Astrocyte of the cerebellum (primary cell): ENCODE measurements at regions not wholly inside any gene's neighbourhood (a gene's known extent, or its start where the extent isn't known, plus 50 kb on each side); places are given as distances from the start of the nearest gene placed in this dataset.

ENCODE experiments used
- DNase-seq: peaks from one replicate; pipeline ENCODE4 v3.0.0-alpha.2; 2011; ENCODE audit warnings: low read depth
- H3K4me3 ChIP-seq: 2 replicates; pipeline ENCODE4 v1.5.1; 2011; ENCODE audit warnings: mild to moderate bottlenecking, low read depth, low read length, moderate library complexity
- CTCF ChIP-seq: IDR thresholded peaks from 2 replicates; pipeline ENCODE4 v1.5.1; 2012; ENCODE audit warnings: low read length, low read depth, moderate library complexity, mild to moderate bottlenecking; ENCODE audit errors: missing control alignments
- in situ Hi-C: cut with HindIII; loops from 2 replicates; pipeline ENCODE4 v1.10.0; 2017; ENCODE audit warnings: low sequenced_read_pairs

- DNase-seq: no peak
- TF ChIP-seq CTCF: no peak
- no peak overlapping the region for H3K4me3 ChIP-seq
- in situ Hi-C loops: no loop called here
These were observed 1228.1 kb downstream of the SLITRK1 start for GRCh38 chr13:82654143-82654542.

DNA sequence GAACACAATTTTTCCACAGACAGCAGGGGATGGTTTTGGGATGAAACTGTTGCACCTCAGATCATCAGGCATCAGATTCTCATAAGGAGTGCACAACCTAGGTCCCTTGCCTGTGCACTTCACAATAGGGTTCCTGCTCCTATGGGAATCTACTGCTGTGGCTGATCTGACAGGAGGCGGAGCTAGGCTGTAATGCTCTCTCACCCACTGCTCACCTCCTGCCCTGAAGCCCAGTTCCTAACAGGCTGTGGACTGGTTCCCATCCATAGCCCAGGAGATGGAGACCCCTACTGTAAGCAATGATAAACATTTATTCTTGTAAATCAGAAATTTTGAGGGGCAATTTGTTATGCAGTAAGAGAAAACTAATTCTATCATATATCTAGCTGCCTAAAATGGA is 1234.7 kb downstream of the SLITRK1 start:
- no peak overlapping the region for H3K4me3 ChIP-seq
- in situ Hi-C loops: no loop called here
- no peak for TF ChIP-seq CTCF
- no peak for DNase-seq

- H3K4me3 ChIP-seq: no peak overlapping the region
- DNase-seq: no peak
- in situ Hi-C loops: no loop called here
- no peak for TF ChIP-seq CTCF
These were observed 1246.2 kb downstream of the SLITRK1 start for GRCh38 chr13:82636119-82636518.

DNA sequence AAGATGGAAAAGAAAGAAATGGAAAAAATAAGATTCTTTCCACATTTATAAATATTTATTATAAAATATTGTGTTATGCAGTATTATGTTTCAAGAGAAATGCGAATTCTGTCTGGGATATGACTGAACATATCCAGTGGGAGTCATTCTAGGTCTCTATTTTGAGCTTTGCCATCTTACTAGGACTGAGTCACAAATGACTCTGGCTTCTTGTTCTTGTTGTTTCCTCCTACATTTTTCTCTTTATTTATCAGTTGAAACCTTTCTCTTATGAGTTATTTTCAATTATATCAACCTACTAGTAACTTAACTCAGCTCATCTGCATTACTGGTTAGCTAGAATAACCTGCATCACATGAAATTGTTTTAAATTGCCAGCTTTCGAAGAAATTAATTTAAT is 1247.3 kb downstream of the SLITRK1 start:
- H3K4me3 ChIP-seq: no peak overlapping the region
- in situ Hi-C loops: no loop called here
- TF ChIP-seq CTCF: no peak
- DNase-seq: no peak

- DNase-seq: peak; percentile 15
- TF ChIP-seq CTCF: no peak
- in situ Hi-C loops: no loop called here
- H3K4me3 ChIP-seq: no peak overlapping the region
These were observed 1255.1 kb downstream of the SLITRK1 start for GRCh38 chr13:82627183-82627582.

- TF ChIP-seq CTCF: no peak
- DNase-seq: no peak
- no peak overlapping the region for H3K4me3 ChIP-seq
- in situ Hi-C loops: no loop called here
These were observed 1256.6 kb downstream of the SLITRK1 start for GRCh38 chr13:82625717-82626116.

GRCh38 chr13:82615043-82615442 is 1267.2 kb downstream of the SLITRK1 start:
- in situ Hi-C loops: no loop called here
- TF ChIP-seq CTCF: no peak
- H3K4me3 ChIP-seq: no peak overlapping the region
- DNase-seq: no peak
